ENCODE measurements at regions not wholly inside any gene's neighbourhood (a gene's known extent, or its start where the extent isn't known, plus 50 kb on each side); places are given as distances from the start of the nearest gene placed in this dataset.
"Not testable (repeated sequence)": the region's sequence is repeated elsewhere in the genome, so short reads cannot be mapped to it uniquely, and the experiment has no call there.

DNA sequence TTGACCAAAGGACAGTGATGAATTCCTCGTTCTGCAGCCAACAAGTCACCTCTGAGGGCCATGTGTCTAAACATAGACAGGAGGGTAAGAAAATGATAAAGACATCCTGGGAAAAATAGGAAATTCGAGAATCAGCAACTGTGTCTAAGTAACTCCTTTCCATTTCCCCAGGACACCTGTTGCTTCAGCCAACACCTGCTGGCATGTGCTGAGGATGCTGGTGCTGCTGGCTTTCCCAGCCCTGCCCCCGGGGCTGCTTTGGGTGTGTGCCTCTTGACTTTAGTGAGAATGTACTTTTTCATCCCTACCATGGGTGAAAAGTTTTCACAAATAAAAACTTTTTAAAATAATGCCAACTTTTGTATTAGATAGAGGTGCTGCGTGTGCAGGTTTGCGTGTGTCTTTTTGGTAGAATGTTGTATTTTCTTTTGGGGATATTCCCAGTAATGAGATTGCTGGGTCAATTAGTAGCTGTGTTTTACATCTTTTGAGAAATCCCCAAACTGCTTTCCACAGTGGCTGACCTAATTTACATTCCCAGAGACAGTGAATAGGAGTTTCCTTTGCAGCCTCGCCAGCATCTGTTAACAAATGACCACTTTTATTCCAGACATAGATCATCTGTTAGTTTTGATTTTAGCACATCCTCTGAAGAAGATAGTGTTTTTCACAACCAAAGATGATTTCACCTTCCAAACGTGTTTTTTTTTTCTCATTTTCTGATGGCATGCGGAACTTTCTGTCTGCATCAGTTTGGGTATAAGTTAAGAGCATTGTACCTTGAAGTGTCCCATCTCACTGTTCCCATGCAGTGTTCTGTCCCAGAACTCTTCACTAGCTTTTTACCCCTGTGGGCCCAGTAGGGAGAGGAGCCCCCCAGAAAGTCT, 104.2 kb upstream of the ACBD5 start:
- no peak for DNase-seq

DNA sequence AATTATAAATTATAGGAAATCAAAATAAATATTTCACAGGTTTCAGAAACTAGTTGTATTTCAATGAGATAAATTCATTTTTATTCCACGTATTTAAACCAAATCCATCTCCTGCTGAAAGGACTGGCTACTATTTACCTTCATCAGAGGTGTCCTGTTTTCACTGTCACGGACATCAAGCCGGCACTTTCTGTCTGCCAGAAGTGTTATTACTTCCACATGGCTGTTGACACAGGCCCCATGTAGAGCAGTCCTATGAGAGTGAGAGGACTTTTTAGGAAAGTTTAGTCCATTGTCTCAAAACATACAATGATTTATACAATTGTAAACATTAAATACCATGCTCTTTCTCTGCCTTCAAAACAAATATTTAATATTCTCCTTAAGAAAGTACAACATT, 100.4 kb upstream of the ACBD5 start:
- no peak for DNase-seq

DNA sequence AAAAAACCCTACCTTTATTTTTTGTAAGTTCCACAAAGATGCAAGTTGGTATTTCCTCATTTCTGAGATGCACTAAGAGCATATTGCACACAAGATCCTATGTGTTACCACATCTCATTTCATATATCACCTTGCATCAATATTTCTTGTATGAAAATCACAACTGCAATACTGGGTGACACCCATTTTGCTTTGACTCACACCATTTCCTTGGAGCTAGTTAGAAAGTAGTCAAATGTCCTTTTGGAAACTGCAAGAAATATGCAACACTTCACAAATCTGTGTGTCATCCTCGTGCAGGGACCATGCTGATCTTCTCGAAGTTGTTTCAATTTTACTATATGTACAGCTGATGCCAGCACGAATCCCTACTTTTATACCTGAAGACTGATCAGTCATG, 94.6 kb upstream of the ACBD5 start:
- not testable (repeated sequence) for DNase-seq

DNA sequence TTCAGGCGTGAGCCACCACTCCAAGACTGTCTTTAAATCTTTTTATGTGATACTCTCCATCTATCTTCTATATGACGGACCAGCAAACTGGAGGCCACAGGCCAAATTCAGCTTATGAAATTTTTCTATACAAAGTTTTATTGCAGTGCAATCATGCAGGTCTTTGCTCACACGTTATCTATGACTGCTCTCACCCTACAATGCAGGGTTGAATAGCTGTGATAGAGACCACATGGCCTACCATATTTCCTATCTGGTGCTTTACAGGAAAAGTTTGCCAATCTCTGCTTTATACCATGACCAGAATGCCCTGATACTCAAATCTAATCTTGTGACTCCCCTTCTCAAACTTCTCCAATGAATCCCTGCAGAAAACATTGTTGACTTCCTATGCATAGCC, 89.5 kb upstream of the ACBD5 start:
- no peak for DNase-seq

DNA sequence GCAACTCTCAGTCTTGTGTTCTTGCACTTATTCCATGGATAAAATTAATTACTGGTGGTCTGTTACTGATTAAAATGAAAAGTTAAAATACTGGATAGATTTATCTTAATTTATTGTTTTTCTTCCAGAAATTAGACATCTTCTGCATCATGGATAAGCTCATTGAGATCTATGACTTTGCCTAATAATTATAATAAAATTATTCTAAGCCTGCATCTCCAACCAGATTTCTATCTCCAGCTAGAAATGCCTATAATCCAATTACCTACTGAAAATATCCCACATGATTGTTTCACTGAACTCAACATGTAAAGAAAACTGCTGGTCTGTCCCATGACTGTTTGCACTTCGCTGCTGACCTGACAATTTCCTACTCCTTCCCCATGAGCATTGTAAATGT, 88.3 kb upstream of the ACBD5 start:
- no peak for DNase-seq

DNA sequence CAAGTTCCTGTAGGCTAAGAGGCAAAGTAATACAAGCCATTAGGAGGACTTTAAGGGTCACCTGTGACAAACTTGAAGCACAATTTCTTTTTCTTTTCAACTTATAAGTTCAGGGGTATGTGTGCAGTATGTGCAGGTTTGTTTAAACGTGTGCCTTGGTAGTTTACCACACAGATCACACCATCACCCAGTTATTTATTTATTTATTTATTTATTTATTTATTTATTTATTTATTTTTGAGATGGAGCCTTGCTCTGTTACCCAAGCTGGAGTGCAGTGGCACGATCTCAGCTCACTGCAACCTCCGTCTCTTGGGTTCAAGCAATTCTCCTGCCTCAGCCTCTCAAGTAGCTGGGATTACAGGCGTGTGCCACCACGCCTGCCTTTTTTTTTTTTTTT, 86.2 kb upstream of the ACBD5 start:
- not testable (repeated sequence) for DNase-seq

DNA sequence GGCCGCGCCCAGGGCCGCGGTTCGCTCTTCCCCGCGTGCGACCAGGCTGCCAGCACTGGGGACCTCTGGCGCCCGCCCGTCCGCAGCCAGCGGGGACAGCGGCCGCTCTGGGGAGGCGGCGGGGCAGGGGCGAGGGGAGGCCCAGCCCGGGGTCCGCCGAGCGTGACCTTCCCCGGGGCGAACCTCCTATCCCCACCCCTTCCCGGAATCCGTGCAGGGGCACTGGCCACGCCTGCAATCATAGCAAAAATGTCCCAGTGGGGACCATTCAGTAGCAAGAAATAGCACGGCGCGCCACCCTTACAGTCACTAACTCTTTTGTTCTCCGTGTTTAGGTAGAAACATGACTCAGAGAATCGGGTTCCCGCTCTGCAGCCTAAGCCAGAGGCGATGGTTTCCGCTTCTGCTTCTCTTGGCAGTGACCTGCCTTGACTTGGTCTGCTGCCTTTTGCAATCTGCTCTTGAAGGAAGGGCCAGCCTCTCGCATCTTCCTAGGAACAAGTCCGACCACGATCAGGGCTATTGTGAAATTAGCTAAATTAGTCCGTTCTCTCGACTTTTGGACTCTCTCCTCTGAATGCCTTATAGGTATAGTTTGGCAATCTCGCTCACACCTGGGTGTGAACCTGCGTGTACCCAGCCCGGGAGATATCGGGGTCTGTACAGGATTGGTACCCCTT, 79.3 kb upstream of the ACBD5 start:
- no peak for DNase-seq

DNA sequence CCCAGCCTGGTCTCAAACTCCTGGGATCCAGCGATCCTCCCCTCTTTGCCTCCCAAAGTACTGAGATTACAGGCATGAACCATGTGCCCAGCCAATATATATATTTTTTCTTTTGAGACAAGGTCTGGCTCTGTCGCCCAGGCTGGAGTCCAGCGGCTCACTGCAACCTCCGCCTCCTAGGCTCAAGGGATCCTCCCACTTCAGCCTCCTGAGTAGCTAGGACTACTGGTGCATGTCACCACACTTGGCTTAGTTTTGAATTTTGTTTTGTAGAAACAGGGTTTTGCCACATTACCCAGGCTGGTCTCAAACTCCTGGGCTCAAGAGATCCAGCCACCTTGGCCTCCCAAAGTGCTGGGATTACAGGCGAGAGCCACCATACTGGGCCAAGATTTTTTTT, 78.5 kb upstream of the ACBD5 start:
- not testable (repeated sequence) for DNase-seq

DNA sequence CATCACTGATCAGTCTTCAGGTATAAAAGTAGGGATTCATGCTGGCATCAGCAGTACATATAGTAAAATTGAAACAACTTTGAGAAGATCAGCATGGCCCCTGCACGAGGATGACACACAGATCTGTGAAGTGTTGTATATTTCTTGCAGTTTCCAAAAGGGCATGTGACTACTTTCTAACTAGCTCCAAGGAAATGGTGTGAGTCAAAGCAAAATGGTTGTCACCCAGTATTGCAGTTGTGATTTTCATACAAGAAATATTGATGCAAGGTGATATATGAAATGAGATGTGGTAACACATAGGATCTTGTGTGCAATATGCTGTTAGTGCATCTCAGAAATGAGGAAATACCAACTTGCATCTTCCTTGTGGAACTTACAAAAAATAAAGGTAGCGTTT, 74.5 kb upstream of the ACBD5 start:
- not testable (repeated sequence) for DNase-seq

DNA sequence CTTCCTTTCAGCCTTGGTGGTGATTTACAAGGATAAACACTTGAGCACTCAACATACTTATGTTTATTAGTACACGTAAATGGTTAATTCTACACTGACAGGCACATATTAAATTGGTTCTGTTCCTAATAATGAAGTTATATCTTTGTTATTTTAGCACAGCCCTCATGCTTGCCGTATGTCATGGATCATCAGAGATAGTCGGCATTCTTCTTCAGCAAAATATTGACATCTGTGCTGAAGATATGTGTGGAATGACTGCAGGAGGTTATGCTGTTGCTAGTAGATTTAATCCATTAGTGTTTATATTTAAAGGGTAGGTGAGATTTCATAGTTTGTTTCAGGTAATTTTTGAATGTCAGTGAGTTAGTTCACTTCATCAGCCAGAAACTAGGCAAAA, 73.0 kb upstream of the ACBD5 start:
- not testable (repeated sequence) for DNase-seq

DNA sequence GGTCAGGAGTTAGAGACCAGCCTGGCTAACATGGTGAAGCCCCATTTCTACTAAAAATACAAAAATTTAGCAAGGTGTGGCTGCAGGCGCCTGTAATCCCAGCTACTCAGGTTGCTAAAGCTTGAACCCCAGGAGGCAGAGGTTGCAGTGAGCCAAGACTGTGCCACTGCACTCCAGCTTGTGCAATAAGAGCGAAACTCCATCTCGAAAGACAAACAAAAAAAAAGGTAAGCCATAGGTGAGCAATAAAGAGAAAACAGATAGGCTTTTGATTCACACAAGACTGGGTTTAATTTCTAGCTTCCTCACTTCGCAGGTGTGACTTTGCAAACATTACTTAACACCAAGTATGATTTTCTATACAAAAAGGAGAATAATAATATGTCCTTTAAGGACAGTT, 72.3 kb upstream of the ACBD5 start:
- no peak for DNase-seq

DNA sequence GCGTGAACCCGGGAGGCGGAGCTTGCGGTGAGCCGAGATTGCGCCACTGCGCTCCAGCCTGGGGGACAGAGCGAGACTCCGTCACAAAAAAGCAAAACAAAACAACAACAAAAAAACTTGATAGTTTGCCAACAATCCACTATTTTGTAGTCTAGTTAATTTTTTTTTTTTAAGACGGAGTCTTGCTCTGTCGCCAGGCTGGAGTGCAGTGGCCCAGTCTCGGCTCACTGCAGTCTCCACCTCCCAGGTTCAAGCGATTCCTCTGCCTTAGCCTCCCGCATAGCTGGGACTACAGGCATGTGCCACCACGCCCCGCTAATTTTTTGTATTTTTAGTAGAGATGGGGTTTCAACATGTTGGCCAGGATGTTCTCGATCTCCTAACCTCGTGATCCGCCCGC, 71.2 kb upstream of the ACBD5 start:
- not testable (repeated sequence) for DNase-seq

DNA sequence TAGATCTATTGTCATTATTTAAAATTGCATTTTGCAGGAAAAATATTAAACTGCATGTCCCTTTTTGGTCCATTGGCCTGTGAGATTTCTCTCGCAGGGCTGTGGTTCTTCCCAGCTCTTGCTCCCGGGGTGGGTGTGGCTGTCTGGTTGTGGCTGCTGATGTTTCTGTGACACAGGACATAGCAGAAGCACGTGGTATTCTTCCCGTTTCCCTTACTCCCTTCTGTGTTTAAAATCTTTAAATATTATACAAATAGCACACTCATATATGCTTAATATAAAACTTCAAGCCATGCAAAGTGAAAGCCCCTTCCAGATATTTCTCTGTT, 57.9 kb upstream of the ACBD5 start:
- DNase-seq = peak; percentile 89

DNA sequence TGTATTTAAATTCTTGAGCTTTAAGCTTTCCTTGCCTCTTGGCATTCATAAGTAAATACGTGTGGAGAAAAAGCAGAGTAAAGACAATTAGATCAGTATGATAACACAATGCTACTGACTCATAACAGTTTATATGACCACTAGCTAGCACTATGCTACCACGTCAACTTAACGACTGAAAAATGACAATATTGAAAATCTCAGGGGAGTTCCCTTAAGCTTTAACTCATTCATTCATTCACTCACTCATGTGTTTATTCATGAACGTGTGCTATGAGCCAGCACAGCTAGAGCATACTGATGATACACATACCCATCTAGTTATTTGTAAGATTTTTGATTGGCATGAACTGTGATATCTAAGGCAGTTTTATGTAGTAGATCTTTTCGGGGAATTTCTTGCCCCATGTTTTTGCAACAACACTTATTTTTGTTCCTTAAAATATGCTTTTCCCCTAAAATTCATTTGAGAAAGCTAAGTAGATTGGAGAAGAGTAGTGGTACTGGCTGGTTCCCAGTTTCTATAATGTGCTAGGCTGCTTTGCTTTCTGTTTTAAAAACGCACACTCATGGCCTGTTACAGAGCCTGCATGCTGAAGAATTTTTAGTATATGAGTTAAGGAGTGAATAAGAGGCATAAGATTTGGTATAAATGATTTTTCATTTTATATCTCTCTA, 57.4 kb upstream of the ACBD5 start:
- DNase-seq = peak; percentile 89

DNA sequence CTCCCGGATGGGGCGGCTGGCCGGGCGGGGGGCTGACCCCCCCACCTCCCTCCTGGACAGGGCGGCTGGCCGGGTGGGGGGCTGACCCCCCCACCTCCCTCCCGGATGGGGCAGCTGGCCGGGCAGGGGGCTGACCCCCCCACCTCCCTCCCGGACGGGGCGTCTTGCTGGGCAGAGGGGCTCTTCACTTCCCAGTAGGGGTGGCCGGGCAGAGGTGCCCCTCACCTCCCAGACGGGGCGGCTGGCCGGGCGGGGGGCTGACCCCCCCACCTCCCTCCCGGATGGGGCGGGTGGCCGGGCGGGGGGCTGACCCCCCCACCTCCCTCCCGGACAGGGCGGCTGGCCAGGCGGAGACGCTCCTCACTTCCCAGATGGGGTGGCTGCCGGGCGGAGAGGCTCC, 55.7 kb upstream of the ACBD5 start:
- DNase-seq = not testable (repeated sequence)

DNA sequence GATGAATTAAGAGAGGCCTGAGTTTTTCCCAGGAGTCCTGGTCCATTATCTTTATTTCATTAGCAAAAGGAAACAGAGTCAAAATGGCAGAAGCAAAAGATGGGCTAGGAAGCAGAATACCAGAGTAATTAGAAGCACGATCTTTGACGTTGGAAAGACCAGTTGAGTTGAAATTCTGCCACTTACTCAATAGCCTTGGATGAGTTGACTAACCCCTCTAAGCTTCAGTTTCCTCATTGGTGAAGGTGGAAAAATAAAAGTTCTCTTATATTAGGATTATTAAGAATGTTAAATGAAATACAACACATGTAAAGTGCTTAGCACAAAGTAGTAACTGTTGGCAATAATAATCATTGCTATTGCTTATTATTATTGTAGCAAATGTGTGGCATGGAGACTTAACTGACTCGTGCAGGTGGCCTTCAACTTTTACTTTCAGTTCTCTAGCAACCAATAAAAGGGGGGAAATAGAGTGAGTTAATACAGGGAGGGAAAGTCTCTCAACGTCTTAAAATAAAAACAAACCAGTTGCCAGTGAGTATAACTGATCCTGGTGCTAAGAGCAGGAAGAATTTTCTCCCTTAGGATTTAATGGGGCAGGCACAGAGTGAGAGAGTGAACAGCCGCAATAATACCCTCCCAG, 50.8 kb upstream of the ACBD5 start:
- DNase-seq = peak; percentile 51

All from OCI-M1 (cell line).